ENCODE measurements at regions not wholly inside any gene's neighbourhood (a gene's known extent, or its start where the extent isn't known, plus 50 kb on each side); places are given as distances from the start of the nearest gene placed in this dataset.

DNA sequence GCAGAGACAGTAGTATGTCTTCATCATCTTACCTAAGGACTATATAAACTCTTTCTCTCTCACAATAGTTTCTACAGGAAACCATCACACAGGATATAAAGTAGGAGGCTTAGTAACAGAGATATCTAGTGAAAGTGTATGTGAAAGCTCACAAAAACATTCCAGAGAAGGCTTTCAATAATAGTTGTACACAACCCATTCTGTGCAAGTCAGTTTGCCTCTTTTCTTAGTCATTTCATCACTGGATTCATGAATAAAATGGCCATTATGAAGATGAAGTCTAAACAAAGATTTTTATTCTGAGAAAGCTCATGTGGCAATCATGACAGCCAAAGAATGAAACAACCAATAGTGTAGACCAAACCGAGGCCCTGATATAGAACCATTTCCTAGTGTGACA is 178.8 kb downstream of the GNAT3 start (continued):
- TF ChIP-seq, protein P1, sequence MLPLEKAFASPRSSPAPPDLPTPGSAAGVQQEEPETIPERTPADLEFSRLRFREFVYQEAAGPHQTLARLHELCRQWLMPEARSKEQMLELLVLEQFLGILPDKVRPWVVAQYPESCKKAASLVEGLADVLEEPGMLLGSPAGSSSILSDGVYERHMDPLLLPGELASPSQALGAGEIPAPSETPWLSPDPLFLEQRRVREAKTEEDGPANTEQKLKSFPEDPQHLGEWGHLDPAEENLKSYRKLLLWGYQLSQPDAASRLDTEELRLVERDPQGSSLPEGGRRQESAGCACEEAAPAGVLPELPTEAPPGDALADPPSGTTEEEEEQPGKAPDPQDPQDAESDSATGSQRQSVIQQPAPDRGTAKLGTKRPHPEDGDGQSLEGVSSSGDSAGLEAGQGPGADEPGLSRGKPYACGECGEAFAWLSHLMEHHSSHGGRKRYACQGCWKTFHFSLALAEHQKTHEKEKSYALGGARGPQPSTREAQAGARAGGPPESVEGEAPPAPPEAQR (tag by site-specific recombination; IDR thresholded peaks at IDR 0.05) = no peak
- TF ChIP-seq ZNF184 (tag by site-specific recombination; IDR thresholded peaks at IDR 0.05) = no peak
- TF ChIP-seq, protein P2, sequence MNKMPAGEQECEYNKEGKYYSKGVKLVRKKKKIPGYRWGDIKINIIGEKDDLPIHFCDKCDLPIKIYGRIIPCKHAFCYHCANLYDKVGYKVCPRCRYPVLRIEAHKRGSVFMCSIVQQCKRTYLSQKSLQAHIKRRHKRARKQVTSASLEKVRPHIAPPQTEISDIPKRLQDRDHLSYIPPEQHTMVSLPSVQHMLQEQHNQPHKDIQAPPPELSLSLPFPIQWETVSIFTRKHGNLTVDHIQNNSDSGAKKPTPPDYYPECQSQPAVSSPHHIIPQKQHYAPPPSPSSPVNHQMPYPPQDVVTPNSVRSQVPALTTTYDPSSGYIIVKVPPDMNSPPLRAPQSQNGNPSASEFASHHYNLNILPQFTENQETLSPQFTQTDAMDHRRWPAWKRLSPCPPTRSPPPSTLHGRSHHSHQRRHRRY (tag by site-specific recombination; IDR thresholded peaks at IDR 0.05) = no peak
- no peak for TF ChIP-seq KLF8 (tag by site-specific recombination; IDR thresholded peaks at IDR 0.05)
- TF ChIP-seq, protein P3, sequence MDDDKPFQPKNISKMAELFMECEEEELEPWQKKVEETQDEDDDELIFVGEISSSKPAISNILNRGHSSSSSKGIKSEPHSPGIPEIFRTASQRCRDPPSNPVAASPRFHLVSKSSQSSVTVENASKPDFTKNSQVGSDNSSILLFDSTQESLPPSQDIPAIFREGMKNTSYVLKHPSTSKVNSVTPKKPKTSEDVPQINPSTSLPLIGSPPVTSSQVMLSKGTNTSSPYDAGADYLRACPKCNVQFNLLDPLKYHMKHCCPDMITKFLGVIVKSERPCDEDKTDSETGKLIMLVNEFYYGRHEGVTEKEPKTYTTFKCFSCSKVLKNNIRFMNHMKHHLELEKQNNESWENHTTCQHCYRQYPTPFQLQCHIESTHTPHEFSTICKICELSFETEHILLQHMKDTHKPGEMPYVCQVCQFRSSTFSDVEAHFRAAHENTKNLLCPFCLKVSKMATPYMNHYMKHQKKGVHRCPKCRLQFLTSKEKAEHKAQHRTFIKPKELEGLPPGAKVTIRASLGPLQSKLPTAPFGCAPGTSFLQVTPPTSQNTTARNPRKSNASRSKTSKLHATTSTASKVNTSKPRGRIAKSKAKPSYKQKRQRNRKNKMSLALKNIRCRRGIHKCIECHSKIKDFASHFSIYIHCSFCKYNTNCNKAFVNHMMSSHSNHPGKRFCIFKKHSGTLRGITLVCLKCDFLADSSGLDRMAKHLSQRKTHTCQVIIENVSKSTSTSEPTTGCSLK (tag by site-specific recombination; IDR thresholded peaks at IDR 0.05) = no peak
- TF ChIP-seq HOXC10 (CRISPR knock-in tag; IDR thresholded peaks at IDR 0.05) = no peak
- TF ChIP-seq, protein P4, sequence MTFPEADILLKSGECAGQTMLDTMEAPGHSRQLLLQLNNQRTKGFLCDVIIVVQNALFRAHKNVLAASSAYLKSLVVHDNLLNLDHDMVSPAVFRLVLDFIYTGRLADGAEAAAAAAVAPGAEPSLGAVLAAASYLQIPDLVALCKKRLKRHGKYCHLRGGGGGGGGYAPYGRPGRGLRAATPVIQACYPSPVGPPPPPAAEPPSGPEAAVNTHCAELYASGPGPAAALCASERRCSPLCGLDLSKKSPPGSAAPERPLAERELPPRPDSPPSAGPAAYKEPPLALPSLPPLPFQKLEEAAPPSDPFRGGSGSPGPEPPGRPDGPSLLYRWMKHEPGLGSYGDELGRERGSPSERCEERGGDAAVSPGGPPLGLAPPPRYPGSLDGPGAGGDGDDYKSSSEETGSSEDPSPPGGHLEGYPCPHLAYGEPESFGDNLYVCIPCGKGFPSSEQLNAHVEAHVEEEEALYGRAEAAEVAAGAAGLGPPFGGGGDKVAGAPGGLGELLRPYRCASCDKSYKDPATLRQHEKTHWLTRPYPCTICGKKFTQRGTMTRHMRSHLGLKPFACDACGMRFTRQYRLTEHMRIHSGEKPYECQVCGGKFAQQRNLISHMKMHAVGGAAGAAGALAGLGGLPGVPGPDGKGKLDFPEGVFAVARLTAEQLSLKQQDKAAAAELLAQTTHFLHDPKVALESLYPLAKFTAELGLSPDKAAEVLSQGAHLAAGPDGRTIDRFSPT (tag by site-specific recombination; IDR thresholded peaks at IDR 0.05) = no peak
- no peak for TF ChIP-seq ZNF433 (tag by site-specific recombination; IDR thresholded peaks at IDR 0.05; ENCODE audit: low read depth)

DNA sequence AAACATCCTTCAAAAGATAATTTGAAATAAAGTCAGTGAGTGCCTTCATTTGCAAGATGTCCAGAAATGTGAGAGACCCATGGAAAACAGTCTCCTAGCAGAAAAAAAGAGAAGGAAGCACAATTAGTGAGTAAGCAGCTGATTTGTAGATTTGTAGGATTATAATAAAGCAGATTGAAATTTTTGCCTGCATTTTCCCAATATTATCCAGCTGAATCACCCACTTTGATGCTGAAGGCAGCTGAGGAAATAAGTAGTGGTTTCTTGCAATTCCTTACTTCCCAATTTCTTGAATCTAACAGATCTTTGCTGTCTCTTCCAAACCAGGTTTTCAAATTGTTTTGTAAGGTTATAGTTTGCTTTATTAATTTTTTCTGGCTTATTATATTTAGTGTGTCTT is 181.4 kb downstream of the GNAT3 start:
- no peaks in the 10 kb centered on the region; the same call in 1 of the 2 replicates for H3K4me1 ChIP-seq (ENCODE audit: control insufficient read depth, insufficient read depth, low read length)
- no peaks in the 10 kb centered on the region for H3K36me3 ChIP-seq (ENCODE audit: control insufficient read depth in 2 of 2, insufficient read depth in 1 of 2, low read length in 2 of 2)
- no peaks in the 10 kb centered on the region for H3K9me3 ChIP-seq (ENCODE audit: control insufficient read depth, insufficient read depth, low read depth, low read length)
- H3K27ac ChIP-seq (ENCODE audit: extremely low read depth, low read depth, low read length) = no peak overlapping the region
- ChIA-PET CTCF (no interaction called here), POLR2A (no interaction called here)
- H3K4me3 ChIP-seq (ENCODE audit: low read depth, low read length) = no peak overlapping the region
- TF ChIP-seq ZNF138 (tag by site-specific recombination; IDR thresholded peaks at IDR 0.05; ENCODE audit: borderline replicate concordance) (no peak), ZNF133 (tag by site-specific recombination; IDR thresholded peaks at IDR 0.05) (no peak)
- TF ChIP-seq, protein P5, sequence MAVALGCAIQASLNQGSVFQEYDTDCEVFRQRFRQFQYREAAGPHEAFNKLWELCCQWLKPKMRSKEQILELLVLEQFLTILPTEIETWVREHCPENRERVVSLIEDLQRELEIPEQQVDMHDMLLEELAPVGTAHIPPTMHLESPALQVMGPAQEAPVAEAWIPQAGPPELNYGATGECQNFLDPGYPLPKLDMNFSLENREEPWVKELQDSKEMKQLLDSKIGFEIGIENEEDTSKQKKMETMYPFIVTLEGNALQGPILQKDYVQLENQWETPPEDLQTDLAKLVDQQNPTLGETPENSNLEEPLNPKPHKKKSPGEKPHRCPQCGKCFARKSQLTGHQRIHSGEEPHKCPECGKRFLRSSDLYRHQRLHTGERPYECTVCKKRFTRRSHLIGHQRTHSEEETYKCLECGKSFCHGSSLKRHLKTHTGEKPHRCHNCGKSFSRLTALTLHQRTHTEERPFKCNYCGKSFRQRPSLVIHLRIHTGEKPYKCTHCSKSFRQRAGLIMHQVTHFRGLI (tag by site-specific recombination; IDR thresholded peaks at IDR 0.05) = no peak

DNA sequence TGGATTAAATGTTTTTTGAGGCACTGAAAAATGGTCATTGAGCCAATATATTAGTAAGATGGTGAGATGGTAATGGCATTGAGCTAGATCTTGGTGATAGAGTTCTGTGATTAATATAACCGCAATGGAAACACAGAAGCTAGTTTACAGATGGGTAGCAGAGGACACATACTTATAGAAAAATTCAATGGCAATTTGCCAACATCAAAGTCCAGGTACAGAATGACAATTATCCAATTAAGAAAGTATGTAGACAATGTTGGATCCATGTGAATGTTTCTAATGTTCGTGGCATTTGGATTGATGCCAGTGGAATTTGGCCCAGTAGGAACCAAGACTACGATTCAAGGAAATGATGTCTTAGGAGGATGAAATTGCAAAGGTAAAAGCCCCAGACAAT is 187.8 kb downstream of the GNAT3 start:
- H3K4me1 ChIP-seq (ENCODE audit: control insufficient read depth, insufficient read depth, low read length) = no peaks in the 10 kb centered on the region
- H3K27ac ChIP-seq (ENCODE audit: extremely low read depth, low read depth, low read length) = no peak overlapping the region
- POLR2A ChIA-PET = no interaction called here
- no peaks in the 10 kb centered on the region for H3K36me3 ChIP-seq (ENCODE audit: control insufficient read depth in 2 of 2, insufficient read depth in 1 of 2, low read length in 2 of 2)
- CTCF ChIA-PET = no interaction called here
- no peaks in the 10 kb centered on the region for H3K9me3 ChIP-seq (ENCODE audit: control insufficient read depth, insufficient read depth, low read depth, low read length)
- H3K4me3 ChIP-seq (ENCODE audit: low read depth, low read length) = no peak overlapping the region
- TF ChIP-seq, protein P6, sequence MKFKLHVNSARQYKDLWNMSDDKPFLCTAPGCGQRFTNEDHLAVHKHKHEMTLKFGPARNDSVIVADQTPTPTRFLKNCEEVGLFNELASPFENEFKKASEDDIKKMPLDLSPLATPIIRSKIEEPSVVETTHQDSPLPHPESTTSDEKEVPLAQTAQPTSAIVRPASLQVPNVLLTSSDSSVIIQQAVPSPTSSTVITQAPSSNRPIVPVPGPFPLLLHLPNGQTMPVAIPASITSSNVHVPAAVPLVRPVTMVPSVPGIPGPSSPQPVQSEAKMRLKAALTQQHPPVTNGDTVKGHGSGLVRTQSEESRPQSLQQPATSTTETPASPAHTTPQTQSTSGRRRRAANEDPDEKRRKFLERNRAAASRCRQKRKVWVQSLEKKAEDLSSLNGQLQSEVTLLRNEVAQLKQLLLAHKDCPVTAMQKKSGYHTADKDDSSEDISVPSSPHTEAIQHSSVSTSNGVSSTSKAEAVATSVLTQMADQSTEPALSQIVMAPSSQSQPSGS (tag by site-specific recombination; IDR thresholded peaks at IDR 0.05; ENCODE audit: low read depth) = no peak
- TF ChIP-seq SCRT2 (tag by site-specific recombination; IDR thresholded peaks at IDR 0.05) (no peak), ZNF133 (tag by site-specific recombination; IDR thresholded peaks at IDR 0.05) (no peak), KLF16 (tag by site-specific recombination; IDR thresholded peaks at IDR 0.05) (no peak)
- TF ChIP-seq, protein P7, sequence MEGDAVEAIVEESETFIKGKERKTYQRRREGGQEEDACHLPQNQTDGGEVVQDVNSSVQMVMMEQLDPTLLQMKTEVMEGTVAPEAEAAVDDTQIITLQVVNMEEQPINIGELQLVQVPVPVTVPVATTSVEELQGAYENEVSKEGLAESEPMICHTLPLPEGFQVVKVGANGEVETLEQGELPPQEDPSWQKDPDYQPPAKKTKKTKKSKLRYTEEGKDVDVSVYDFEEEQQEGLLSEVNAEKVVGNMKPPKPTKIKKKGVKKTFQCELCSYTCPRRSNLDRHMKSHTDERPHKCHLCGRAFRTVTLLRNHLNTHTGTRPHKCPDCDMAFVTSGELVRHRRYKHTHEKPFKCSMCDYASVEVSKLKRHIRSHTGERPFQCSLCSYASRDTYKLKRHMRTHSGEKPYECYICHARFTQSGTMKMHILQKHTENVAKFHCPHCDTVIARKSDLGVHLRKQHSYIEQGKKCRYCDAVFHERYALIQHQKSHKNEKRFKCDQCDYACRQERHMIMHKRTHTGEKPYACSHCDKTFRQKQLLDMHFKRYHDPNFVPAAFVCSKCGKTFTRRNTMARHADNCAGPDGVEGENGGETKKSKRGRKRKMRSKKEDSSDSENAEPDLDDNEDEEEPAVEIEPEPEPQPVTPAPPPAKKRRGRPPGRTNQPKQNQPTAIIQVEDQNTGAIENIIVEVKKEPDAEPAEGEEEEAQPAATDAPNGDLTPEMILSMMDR (tag by site-specific recombination; IDR thresholded peaks at IDR 0.05) = no peak
- TF ChIP-seq, protein P5 (tag by site-specific recombination; IDR thresholded peaks at IDR 0.05) = no peak

Data from HEK293 (cell line).